SK-N-MC (cell line): ENCODE measurements at regions not wholly inside any gene's neighbourhood (a gene's known extent, or its start where the extent isn't known, plus 50 kb on each side); places are given as distances from the start of the nearest gene placed in this dataset.

Source experiments
- EZH2 ChIP-seq: fragments of 200-600 bp; sonication (generic); IDR thresholded peaks from one replicate; pipeline ENCODE4 v1.6.1; 2017; ENCODE audit warnings: antibody characterized with exemption
- FOXP2 ChIP-seq: optimal IDR thresholded peaks from 2 replicates; pipeline ENCODE3; 2011; ENCODE audit warnings: mild to moderate bottlenecking, moderate library complexity; ENCODE audit not compliant: insufficient read depth; ENCODE audit errors: extremely low read length, control extremely low read depth
- POLR2AphosphoS5 ChIP-seq: IDR thresholded peaks from 2 replicates; pipeline ENCODE4 v1.6.1; 2012; ENCODE audit warnings: mild to moderate bottlenecking, low read depth, low read length, borderline replicate concordance

GRCh38 chr12:115169981-115170380 is 486.0 kb upstream of the TBX3 start:
- no peak for TF ChIP-seq POLR2AphosphoS5
- TF ChIP-seq EZH2: no peak
- TF ChIP-seq FOXP2: no peak
